ENCODE measurements at regions not wholly inside any gene's neighbourhood (a gene's known extent, or its start where the extent isn't known, plus 50 kb on each side); places are given as distances from the start of the nearest gene placed in this dataset.

- no peak overlapping the region for H3K27ac ChIP-seq
- TF ChIP-seq CTCF (conservative IDR thresholded peaks at IDR 0.05) = no peak
Measured at GRCh38 chr4:107255596-107255995, 219.5 kb upstream of the DKK2 start.

GRCh38 chr4:107255114-107255513 is 219.0 kb upstream of the DKK2 start:
- no peak for TF ChIP-seq CTCF (conservative IDR thresholded peaks at IDR 0.05)
- no peak overlapping the region for H3K27ac ChIP-seq

GRCh38 chr4:107253579-107254068 is 217.5 kb upstream of the DKK2 start:
- no peak for TF ChIP-seq CTCF (conservative IDR thresholded peaks at IDR 0.05)
- no peak overlapping the region for H3K27ac ChIP-seq

DNA sequence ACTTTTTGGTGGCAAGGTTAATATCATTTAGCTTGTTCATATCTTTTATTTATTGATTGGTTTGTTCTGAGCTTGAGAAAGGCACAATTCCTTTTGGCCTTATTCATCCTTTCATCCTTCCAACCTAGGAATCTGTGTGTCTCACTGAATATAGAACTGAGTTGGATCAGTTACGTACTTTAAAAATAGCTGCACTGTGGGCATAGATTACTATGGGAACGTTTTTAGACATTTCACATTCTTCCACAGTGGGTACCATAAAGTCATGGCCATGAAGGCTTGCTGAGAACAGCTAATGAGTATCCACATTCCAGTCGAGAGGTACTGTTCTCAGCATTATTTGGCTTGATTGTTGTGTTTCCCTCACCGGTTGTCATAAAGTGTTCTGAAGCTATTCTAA is 217.0 kb upstream of the DKK2 start:
- TF ChIP-seq CTCF (conservative IDR thresholded peaks at IDR 0.05) = no peak
- H3K27ac ChIP-seq = no peak overlapping the region

- H3K27ac ChIP-seq = no peak overlapping the region
Measured at GRCh38 chr4:107252571-107252970, 216.5 kb upstream of the DKK2 start.

GRCh38 chr4:107248571-107248970 is 212.5 kb upstream of the DKK2 start:
- no peak for TF ChIP-seq CTCF (conservative IDR thresholded peaks at IDR 0.05)
- no peak overlapping the region for H3K27ac ChIP-seq

More at GRCh38 chr4:107252571-107252970, 216.5 kb upstream of the DKK2 start:
- TF ChIP-seq CTCF (conservative IDR thresholded peaks at IDR 0.05) = no peak

DNA sequence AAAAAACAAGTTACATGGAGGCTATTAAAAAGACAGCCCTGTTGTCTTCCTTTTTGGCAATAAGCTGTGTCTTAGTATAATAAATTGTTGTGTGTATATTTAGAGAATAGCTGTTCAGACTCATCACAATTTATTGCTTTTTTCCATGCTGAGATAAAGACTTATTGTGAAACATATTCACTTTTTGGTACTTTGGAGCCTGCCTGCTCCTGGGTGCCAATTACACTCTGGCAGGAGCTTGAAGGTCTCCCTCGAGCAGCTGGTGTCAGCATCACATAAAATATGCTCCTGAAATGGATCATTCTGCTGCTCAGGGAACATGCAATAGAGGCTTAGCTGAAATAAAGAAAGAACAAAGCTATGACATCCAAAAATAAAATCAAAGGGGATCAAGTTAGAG is 211.6 kb upstream of the DKK2 start:
- no peak for TF ChIP-seq CTCF (conservative IDR thresholded peaks at IDR 0.05)
- H3K27ac ChIP-seq = no peak overlapping the region
